GM23338 (cell line): ENCODE measurements at regions not wholly inside any gene's neighbourhood (a gene's known extent, or its start where the extent isn't known, plus 50 kb on each side); places are given as distances from the start of the nearest gene placed in this dataset.

ENCODE experiments used
- ATAC-seq: fragments of 200-7000 bp; cut with Tn5 transposase; 3 replicates; pipeline ENCODE4 v1.9.1; 2020
- DNase-seq: peaks from one replicate; pipeline ENCODE4 v3.0.0-alpha.2; 2015; ENCODE audit warnings: low spot score
- H2AFZ ChIP-seq: fragments of 200-600 bp; sonication (generic); 2 replicates; pipeline ENCODE4 v1.8.0; 2016; ENCODE audit warnings: antibody characterized with exemption, mild to moderate bottlenecking, moderate library complexity
- H3F3A ChIP-seq: fragments of 200-600 bp; sonication (generic); replicated peaks from 2 replicates; pipeline ENCODE4 v1.8.0; 2017; ENCODE audit warnings: antibody characterized with exemption, mixed run types, low read depth
- H3K27ac ChIP-seq: fragments of 200-600 bp; sonication (generic); 2 replicates; pipeline ENCODE4 v1.6.1; 2016; ENCODE audit warnings: low read depth
- H3K27me3 ChIP-seq: fragments of 200-600 bp; sonication (generic); 2 replicates; pipeline ENCODE4 v1.8.0; 2016; ENCODE audit warnings: mild to moderate bottlenecking, mixed run types, moderate library complexity; ENCODE audit not compliant: insufficient read depth
- H3K36me3 ChIP-seq: fragments of 200-600 bp; sonication (generic); 2 replicates; pipeline ENCODE4 v1.8.0; 2016; ENCODE audit warnings: mild to moderate bottlenecking; ENCODE audit not compliant: insufficient read depth
- H3K4me1 ChIP-seq: fragments of 200-600 bp; sonication (generic); 2 replicates; pipeline ENCODE4 v1.8.0; 2016; ENCODE audit warnings: mild to moderate bottlenecking, moderate library complexity; ENCODE audit not compliant: insufficient read depth
- H3K4me2 ChIP-seq: fragments of 200-600 bp; sonication (generic); 2 replicates; pipeline ENCODE4 v1.7.1; 2017; ENCODE audit warnings: mixed run types
- H3K4me3 ChIP-seq: fragments of 200-600 bp; sonication (generic); 2 replicates; pipeline ENCODE4 v1.6.1; 2016; ENCODE audit warnings: mixed run types
- H3K79me2 ChIP-seq: fragments of 200-600 bp; sonication (generic); replicated peaks from 2 replicates; pipeline ENCODE4 v1.8.0; 2017; ENCODE audit warnings: mild to moderate bottlenecking; ENCODE audit not compliant: insufficient read depth
- H3K9me2 ChIP-seq: fragments of 200-600 bp; sonication (generic); 2 replicates; pipeline ENCODE4 v1.8.0; 2017; ENCODE audit not compliant: insufficient read depth
- H4K20me1 ChIP-seq: fragments of 200-600 bp; sonication (generic); replicated peaks from 2 replicates; pipeline ENCODE4 v1.8.0; 2017; ENCODE audit warnings: mild to moderate bottlenecking; ENCODE audit not compliant: insufficient read depth
- H3K27ac Mint-ChIP-seq: 2 replicates; pipeline ENCODE4 v1.8.0; 2020; ENCODE audit warnings: inconsistent platforms, mild to moderate bottlenecking, moderate library complexity, mixed read lengths
- H3K27me3 Mint-ChIP-seq: 3 replicates; pipeline ENCODE4 v1.8.0; 2022; ENCODE audit warnings: low read depth, mild to moderate bottlenecking, moderate library complexity, mixed read lengths, inconsistent platforms; ENCODE audit not compliant: insufficient read depth, poor library complexity
- H3K36me3 Mint-ChIP-seq: 3 replicates; pipeline ENCODE4 v1.8.0; 2021; ENCODE audit warnings: low read depth, mild to moderate bottlenecking, inconsistent platforms, moderate library complexity, mixed read lengths
- H3K4me1 Mint-ChIP-seq: 3 replicates; pipeline ENCODE4 v1.8.0; 2020; ENCODE audit warnings: mild to moderate bottlenecking, inconsistent platforms, mixed read lengths
- H3K4me3 Mint-ChIP-seq: 3 replicates; pipeline ENCODE4 v1.8.0; 2021; ENCODE audit warnings: moderate library complexity, mild to moderate bottlenecking, inconsistent platforms, mixed read lengths
- H3K9me3 Mint-ChIP-seq: 3 replicates; pipeline ENCODE4 v1.8.0; 2020; ENCODE audit warnings: moderate library complexity, mild to moderate bottlenecking, inconsistent platforms, mixed read lengths
- CREB1 ChIP-seq: fragments of 250-450 bp; sonication (Bioruptor Pico); IDR thresholded peaks from 2 replicates; pipeline ENCODE4 v1.5.0; 2020; ENCODE audit warnings: low read depth, mild to moderate bottlenecking, moderate library complexity
- EZH2 ChIP-seq: fragments of 200-600 bp; sonication (generic); IDR thresholded peaks from one replicate; pipeline ENCODE4 v1.8.0; 2017; ENCODE audit warnings: antibody characterized with exemption, mild to moderate bottlenecking, low read depth; ENCODE audit not compliant: unreplicated experiment
- EZH2phosphoT487 ChIP-seq: fragments of 200-600 bp; sonication (generic); IDR thresholded peaks from one replicate; pipeline ENCODE4 v1.8.1; 2018; ENCODE audit warnings: antibody characterized with exemption; ENCODE audit not compliant: unreplicated experiment
- JUNB ChIP-seq: IDR thresholded peaks from one replicate; pipeline ENCODE4 v1.6.1; 2016; ENCODE audit warnings: antibody characterized with exemption; ENCODE audit not compliant: unreplicated experiment
- NANOG ChIP-seq: IDR thresholded peaks from 2 replicates; pipeline ENCODE4 v1.6.1; 2016; ENCODE audit warnings: antibody characterized with exemption, borderline replicate concordance
- POLR2AphosphoS5 ChIP-seq: IDR thresholded peaks from 2 replicates; pipeline ENCODE4 v1.6.1; 2016; ENCODE audit warnings: antibody characterized with exemption, low read depth
- STAT1 ChIP-seq: IDR thresholded peaks from one replicate; pipeline ENCODE4 v1.6.1; 2016; ENCODE audit warnings: antibody characterized with exemption; ENCODE audit not compliant: unreplicated experiment
- ZNF114 ChIP-seq: fragments of 250-450 bp; sonication (Bioruptor Pico); IDR thresholded peaks from 2 replicates; pipeline ENCODE4 v1.5.0; 2020; ENCODE audit warnings: mild to moderate bottlenecking, moderate library complexity
- ZNF331 ChIP-seq: fragments of 250-450 bp; sonication (Bioruptor Pico); IDR thresholded peaks from 2 replicates; pipeline ENCODE4 v1.5.0; 2020; ENCODE audit warnings: low read depth, mild to moderate bottlenecking, moderate library complexity
- ZNF462 ChIP-seq: fragments of 250-450 bp; sonication (Bioruptor Pico); IDR thresholded peaks from 2 replicates; pipeline ENCODE4 v1.5.0; 2020; ENCODE audit warnings: mild to moderate bottlenecking, moderate library complexity
- TF ChIP-seq, protein P1 (sequence below), 2 experiments: fragments of 200-600 bp in 1 of 2; sonication (generic) in 1 of 2; conservative IDR thresholded peaks; 2 replicates each; pipeline versions ENCODE4 v1.5.1 to v1.6.1; 2016 to 2017; ENCODE audit warnings: antibody characterized with exemption in 2 of 2, low read depth in 2 of 2, mild to moderate bottlenecking in 2 of 2, moderate library complexity in 1 of 2
- TF ChIP-seq, protein P2 (sequence below): IDR thresholded peaks from one replicate; pipeline ENCODE4 v1.6.1; 2018; ENCODE audit warnings: antibody characterized with exemption; ENCODE audit not compliant: unreplicated experiment
- TF ChIP-seq, protein P3 (sequence below): IDR thresholded peaks from 2 replicates; pipeline ENCODE4 v1.6.1; 2016; ENCODE audit warnings: antibody characterized with exemption

DNA sequence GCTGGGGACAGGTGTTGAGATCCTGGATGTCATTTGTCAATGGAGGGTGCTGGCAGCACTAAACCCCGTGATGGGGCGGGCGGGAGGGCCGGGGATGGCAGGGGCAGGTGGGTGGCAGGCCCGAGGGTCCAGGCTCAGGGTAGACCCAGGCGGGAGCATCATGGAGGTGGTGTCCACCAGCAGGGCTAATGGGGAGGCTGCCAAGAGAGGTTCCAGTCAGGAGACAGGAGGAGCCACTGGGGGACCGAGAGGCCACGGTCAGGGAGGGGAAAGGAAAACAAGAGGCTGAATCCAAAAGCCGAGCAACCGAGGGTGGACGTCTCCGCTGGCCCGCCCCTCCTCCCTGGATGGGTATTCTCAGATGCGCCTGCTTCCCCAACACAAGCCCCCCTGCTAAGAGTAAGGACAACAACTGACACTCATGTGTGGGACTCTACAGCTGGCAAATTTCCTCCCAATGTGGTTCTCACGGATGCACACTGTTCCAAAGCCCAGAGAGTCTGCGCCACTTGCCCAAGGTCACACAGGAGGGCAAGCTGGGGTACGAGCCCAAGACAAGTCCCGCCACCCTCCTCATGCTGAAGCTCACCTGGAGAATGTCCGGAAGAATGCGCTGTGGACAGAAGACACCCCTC lies 132.0 kb downstream of the CPZ start:
- no peak; the same call in 2 of the 3 replicates for ATAC-seq
- Histone ChIP-seq H3F3A (no peaks in the 10 kb centered on the region), H4K20me1 (0 out of 2 replicates have a peak, but pooled peaks cover 3% of the 10 kb centered on the region), H3K4me3 (no peak overlapping the region), H3K9me2 (no peaks in the 10 kb centered on the region), H2AFZ (0 out of 2 replicates have a peak overlapping the region, but pooled peaks have one; percentile 7), H3K36me3 (no peaks in the 10 kb centered on the region), H3K4me2 (no peak overlapping the region), H3K4me1 (no peaks in the 10 kb centered on the region), H3K27ac (no peak overlapping the region), H3K79me2 (no peaks in the 10 kb centered on the region), H3K27me3 (no peaks in the 10 kb centered on the region)
- peaks cover 10% of the 10 kb centered on the region for H3K27me3 Mint-ChIP-seq
- no peaks in the 10 kb centered on the region for H3K9me3 Mint-ChIP-seq
- no peak overlapping the region for H3K4me3 Mint-ChIP-seq
- no peak overlapping the region for H3K27ac Mint-ChIP-seq
- H3K4me1 Mint-ChIP-seq = peaks cover 10% of the 10 kb centered on the region
- no peak for DNase-seq
- no peaks in the 10 kb centered on the region for H3K36me3 Mint-ChIP-seq
- no peak for TF ChIP-seq ZNF331 (CRISPR knock-in tag)
- no peak for TF ChIP-seq JUNB
- no peak for TF ChIP-seq ZNF114
- TF ChIP-seq, protein P1, sequence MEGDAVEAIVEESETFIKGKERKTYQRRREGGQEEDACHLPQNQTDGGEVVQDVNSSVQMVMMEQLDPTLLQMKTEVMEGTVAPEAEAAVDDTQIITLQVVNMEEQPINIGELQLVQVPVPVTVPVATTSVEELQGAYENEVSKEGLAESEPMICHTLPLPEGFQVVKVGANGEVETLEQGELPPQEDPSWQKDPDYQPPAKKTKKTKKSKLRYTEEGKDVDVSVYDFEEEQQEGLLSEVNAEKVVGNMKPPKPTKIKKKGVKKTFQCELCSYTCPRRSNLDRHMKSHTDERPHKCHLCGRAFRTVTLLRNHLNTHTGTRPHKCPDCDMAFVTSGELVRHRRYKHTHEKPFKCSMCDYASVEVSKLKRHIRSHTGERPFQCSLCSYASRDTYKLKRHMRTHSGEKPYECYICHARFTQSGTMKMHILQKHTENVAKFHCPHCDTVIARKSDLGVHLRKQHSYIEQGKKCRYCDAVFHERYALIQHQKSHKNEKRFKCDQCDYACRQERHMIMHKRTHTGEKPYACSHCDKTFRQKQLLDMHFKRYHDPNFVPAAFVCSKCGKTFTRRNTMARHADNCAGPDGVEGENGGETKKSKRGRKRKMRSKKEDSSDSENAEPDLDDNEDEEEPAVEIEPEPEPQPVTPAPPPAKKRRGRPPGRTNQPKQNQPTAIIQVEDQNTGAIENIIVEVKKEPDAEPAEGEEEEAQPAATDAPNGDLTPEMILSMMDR (conservative IDR thresholded peaks at IDR 0.05; ENCODE audit: low read depth in 2 of 2) = no peak
- no peak for TF ChIP-seq STAT1
- TF ChIP-seq POLR2AphosphoS5 = no peak
- TF ChIP-seq ZNF462 (CRISPR knock-in tag) = no peak
- TF ChIP-seq, protein P2, sequence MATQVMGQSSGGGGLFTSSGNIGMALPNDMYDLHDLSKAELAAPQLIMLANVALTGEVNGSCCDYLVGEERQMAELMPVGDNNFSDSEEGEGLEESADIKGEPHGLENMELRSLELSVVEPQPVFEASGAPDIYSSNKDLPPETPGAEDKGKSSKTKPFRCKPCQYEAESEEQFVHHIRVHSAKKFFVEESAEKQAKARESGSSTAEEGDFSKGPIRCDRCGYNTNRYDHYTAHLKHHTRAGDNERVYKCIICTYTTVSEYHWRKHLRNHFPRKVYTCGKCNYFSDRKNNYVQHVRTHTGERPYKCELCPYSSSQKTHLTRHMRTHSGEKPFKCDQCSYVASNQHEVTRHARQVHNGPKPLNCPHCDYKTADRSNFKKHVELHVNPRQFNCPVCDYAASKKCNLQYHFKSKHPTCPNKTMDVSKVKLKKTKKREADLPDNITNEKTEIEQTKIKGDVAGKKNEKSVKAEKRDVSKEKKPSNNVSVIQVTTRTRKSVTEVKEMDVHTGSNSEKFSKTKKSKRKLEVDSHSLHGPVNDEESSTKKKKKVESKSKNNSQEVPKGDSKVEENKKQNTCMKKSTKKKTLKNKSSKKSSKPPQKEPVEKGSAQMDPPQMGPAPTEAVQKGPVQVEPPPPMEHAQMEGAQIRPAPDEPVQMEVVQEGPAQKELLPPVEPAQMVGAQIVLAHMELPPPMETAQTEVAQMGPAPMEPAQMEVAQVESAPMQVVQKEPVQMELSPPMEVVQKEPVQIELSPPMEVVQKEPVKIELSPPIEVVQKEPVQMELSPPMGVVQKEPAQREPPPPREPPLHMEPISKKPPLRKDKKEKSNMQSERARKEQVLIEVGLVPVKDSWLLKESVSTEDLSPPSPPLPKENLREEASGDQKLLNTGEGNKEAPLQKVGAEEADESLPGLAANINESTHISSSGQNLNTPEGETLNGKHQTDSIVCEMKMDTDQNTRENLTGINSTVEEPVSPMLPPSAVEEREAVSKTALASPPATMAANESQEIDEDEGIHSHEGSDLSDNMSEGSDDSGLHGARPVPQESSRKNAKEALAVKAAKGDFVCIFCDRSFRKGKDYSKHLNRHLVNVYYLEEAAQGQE = no peak
- TF ChIP-seq CREB1 = no peak
- no peak for TF ChIP-seq EZH2
- TF ChIP-seq NANOG = no peak
- no peak for TF ChIP-seq EZH2phosphoT487
- TF ChIP-seq, protein P3, sequence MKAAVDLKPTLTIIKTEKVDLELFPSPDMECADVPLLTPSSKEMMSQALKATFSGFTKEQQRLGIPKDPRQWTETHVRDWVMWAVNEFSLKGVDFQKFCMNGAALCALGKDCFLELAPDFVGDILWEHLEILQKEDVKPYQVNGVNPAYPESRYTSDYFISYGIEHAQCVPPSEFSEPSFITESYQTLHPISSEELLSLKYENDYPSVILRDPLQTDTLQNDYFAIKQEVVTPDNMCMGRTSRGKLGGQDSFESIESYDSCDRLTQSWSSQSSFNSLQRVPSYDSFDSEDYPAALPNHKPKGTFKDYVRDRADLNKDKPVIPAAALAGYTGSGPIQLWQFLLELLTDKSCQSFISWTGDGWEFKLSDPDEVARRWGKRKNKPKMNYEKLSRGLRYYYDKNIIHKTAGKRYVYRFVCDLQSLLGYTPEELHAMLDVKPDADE = no peak
